HG03175 (cell line): ENCODE measurements at regions not wholly inside any gene's neighbourhood (a gene's known extent, or its start where the extent isn't known, plus 50 kb on each side); places are given as distances from the start of the nearest gene placed in this dataset.

Source experiments
- ATAC-seq: cut with Tn5 transposase; IDR thresholded peaks from one replicate; pipeline ENCODE4 v1.9.1; 2021; ENCODE audit warnings: mild to moderate bottlenecking, moderate library complexity; ENCODE audit not compliant: unreplicated experiment

GRCh38 chr3:95971573-95971972 lies 842.8 kb upstream of the EPHA6 start:
- no peak for ATAC-seq

- ATAC-seq: no peak
Observed at GRCh38 chr3:95994338-95994737, 820.1 kb upstream of the EPHA6 start.

- no peak for ATAC-seq
Observed at GRCh38 chr3:96000966-96001365, 813.4 kb upstream of the EPHA6 start.

- no peak for ATAC-seq
Observed at GRCh38 chr3:96007650-96008195, 806.7 kb upstream of the EPHA6 start.

- ATAC-seq: no peak
Observed at GRCh38 chr3:96012939-96013338, 801.5 kb upstream of the EPHA6 start.

- no peak for ATAC-seq
Observed at GRCh38 chr3:96017556-96017955, 796.8 kb upstream of the EPHA6 start.

- ATAC-seq: no peak
Observed at GRCh38 chr3:96022676-96023075, 791.7 kb upstream of the EPHA6 start.

- ATAC-seq: no peak
Observed at GRCh38 chr3:96027718-96028117, 786.7 kb upstream of the EPHA6 start.

- ATAC-seq: no peak
Observed at GRCh38 chr3:96039632-96040031, 774.8 kb upstream of the EPHA6 start.

- no peak for ATAC-seq
Observed at GRCh38 chr3:96059301-96059700, 755.1 kb upstream of the EPHA6 start.

- ATAC-seq: no peak
Observed at GRCh38 chr3:96069065-96069464, 745.3 kb upstream of the EPHA6 start.

- ATAC-seq: no peak
Observed at GRCh38 chr3:96070678-96071077, 743.7 kb upstream of the EPHA6 start.

GRCh38 chr3:96071097-96071496 lies 743.3 kb upstream of the EPHA6 start:
- no peak for ATAC-seq

GRCh38 chr3:96072226-96072625 lies 742.2 kb upstream of the EPHA6 start:
- ATAC-seq: no peak

GRCh38 chr3:96083610-96084009 lies 730.8 kb upstream of the EPHA6 start:
- ATAC-seq: no peak

GRCh38 chr3:96086018-96086417 lies 728.4 kb upstream of the EPHA6 start:
- ATAC-seq: no peak

GRCh38 chr3:96101006-96101560 lies 713.3 kb upstream of the EPHA6 start:
- ATAC-seq: no peak

GRCh38 chr3:96106701-96107100 lies 707.7 kb upstream of the EPHA6 start:
- ATAC-seq: no peak
